ENCODE measurements at regions not wholly inside any gene's neighbourhood (a gene's known extent, or its start where the extent isn't known, plus 50 kb on each side); places are given as distances from the start of the nearest gene placed in this dataset.

DNA sequence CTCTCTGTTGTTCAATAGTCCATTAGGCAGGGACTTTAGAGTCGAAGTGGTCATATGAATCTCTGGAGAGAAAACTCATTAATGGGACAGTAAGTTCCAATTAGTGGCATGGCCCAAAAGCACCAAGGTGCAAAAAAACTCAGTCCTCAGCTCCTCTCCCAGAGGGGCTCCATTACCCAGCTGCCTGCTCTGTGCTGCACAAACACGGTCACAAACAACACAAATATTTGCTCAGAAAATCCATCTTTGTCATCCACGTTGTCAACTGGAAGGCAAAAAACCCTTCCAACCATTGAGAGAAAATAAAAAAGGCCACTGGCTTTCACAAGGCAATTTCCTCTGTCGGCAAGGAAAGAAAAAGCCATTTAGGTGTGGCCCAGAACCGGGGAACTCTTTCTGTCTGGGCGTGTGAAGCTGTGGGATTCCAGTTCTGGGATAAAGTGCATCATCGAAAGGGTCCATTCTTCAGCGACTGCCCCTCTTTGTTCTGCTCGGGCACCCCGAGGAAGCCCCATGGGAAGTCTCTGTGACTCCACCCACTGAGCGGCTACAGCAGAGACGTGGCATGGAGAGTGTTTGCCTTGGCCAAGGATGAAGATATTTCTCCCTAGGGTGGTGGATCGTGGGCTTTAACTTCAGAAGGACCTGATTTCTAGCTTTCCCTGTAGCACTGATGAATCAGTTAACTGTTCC is 137.6 kb downstream of the VRK1 start:
- TF ChIP-seq POLR2A (IDR thresholded peaks at IDR 0.05; ENCODE audit: extremely low read depth, insufficient read length) = no peak
- TF ChIP-seq, protein P1, sequence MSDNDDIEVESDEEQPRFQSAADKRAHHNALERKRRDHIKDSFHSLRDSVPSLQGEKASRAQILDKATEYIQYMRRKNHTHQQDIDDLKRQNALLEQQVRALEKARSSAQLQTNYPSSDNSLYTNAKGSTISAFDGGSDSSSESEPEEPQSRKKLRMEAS (IDR thresholded peaks at IDR 0.05; ENCODE audit: low read depth, low read length) = no peak
- TF ChIP-seq, protein P2, sequence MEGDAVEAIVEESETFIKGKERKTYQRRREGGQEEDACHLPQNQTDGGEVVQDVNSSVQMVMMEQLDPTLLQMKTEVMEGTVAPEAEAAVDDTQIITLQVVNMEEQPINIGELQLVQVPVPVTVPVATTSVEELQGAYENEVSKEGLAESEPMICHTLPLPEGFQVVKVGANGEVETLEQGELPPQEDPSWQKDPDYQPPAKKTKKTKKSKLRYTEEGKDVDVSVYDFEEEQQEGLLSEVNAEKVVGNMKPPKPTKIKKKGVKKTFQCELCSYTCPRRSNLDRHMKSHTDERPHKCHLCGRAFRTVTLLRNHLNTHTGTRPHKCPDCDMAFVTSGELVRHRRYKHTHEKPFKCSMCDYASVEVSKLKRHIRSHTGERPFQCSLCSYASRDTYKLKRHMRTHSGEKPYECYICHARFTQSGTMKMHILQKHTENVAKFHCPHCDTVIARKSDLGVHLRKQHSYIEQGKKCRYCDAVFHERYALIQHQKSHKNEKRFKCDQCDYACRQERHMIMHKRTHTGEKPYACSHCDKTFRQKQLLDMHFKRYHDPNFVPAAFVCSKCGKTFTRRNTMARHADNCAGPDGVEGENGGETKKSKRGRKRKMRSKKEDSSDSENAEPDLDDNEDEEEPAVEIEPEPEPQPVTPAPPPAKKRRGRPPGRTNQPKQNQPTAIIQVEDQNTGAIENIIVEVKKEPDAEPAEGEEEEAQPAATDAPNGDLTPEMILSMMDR (IDR thresholded peaks at IDR 0.05; ENCODE audit: low read depth, low read length) = no peak

All from NB4 (cell line).